ENCODE measurements at regions not wholly inside any gene's neighbourhood (a gene's known extent, or its start where the extent isn't known, plus 50 kb on each side); places are given as distances from the start of the nearest gene placed in this dataset.
A peak's percentile ranks its signal among the peaks of the same experiment; 100 is the strongest.

DNA sequence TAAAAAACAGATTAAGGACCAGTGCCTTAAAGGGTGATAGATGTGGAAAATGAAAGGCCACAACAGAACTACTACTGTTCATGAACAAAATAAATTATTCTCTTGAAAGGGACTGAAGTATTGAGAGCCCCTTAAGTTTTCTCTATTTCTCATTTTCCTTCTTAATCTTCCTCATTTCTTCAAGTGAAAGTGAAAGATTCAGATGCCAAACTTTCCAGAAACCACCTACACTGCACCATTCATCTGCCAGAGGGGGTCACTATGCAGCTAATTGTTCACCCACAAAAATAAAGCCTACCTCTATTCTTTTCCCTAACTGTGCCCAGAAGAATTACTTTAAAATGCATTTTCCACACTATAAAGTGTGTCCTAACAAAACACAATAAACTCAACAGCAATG is 140.1 kb downstream of the NR4A2 start:
- TF ChIP-seq, protein P1, sequence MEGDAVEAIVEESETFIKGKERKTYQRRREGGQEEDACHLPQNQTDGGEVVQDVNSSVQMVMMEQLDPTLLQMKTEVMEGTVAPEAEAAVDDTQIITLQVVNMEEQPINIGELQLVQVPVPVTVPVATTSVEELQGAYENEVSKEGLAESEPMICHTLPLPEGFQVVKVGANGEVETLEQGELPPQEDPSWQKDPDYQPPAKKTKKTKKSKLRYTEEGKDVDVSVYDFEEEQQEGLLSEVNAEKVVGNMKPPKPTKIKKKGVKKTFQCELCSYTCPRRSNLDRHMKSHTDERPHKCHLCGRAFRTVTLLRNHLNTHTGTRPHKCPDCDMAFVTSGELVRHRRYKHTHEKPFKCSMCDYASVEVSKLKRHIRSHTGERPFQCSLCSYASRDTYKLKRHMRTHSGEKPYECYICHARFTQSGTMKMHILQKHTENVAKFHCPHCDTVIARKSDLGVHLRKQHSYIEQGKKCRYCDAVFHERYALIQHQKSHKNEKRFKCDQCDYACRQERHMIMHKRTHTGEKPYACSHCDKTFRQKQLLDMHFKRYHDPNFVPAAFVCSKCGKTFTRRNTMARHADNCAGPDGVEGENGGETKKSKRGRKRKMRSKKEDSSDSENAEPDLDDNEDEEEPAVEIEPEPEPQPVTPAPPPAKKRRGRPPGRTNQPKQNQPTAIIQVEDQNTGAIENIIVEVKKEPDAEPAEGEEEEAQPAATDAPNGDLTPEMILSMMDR (IDR thresholded peaks at IDR 0.05; ENCODE audit: low read depth, low read length): peak; percentile 49
- TF ChIP-seq EZH2phosphoT487 (IDR thresholded peaks at IDR 0.05; ENCODE audit: low read depth): no peak
